HG03439 (cell line): ENCODE measurements at regions not wholly inside any gene's neighbourhood (a gene's known extent, or its start where the extent isn't known, plus 50 kb on each side); places are given as distances from the start of the nearest gene placed in this dataset.

Experiments
- ATAC-seq: cut with Tn5 transposase; IDR thresholded peaks from one replicate; pipeline ENCODE4 v1.9.1; 2021; ENCODE audit warnings: mild to moderate bottlenecking, moderate library complexity; ENCODE audit not compliant: unreplicated experiment

GRCh38 chr4:17068891-17069290 lies 170.4 kb upstream of the LDB2 start:
- no peak for ATAC-seq

- no peak for ATAC-seq
Observed at GRCh38 chr4:17068392-17068791, 169.9 kb upstream of the LDB2 start.

- ATAC-seq: no peak
Observed at GRCh38 chr4:17066972-17067371, 168.5 kb upstream of the LDB2 start.

GRCh38 chr4:17066236-17066635 lies 167.8 kb upstream of the LDB2 start:
- ATAC-seq: no peak

GRCh38 chr4:17065821-17066220 lies 167.4 kb upstream of the LDB2 start:
- ATAC-seq: no peak

GRCh38 chr4:17064959-17065358 lies 166.5 kb upstream of the LDB2 start:
- ATAC-seq: no peak

GRCh38 chr4:17063888-17064287 lies 165.4 kb upstream of the LDB2 start:
- no peak for ATAC-seq

GRCh38 chr4:17060230-17060629 lies 161.8 kb upstream of the LDB2 start:
- no peak for ATAC-seq

- ATAC-seq: no peak
Observed at GRCh38 chr4:17058916-17059741, 160.7 kb upstream of the LDB2 start.

GRCh38 chr4:17058536-17058915 lies 160.1 kb upstream of the LDB2 start:
- no peak for ATAC-seq

GRCh38 chr4:17057035-17057434 lies 158.6 kb upstream of the LDB2 start:
- no peak for ATAC-seq

- ATAC-seq: no peak
Observed at GRCh38 chr4:17055788-17056187, 157.3 kb upstream of the LDB2 start.

GRCh38 chr4:17045866-17046265 lies 147.4 kb upstream of the LDB2 start:
- ATAC-seq: no peak

GRCh38 chr4:17038510-17039176 lies 140.2 kb upstream of the LDB2 start:
- ATAC-seq: no peak

GRCh38 chr4:17033768-17034181 lies 135.3 kb upstream of the LDB2 start:
- ATAC-seq: no peak

- no peak for ATAC-seq
Observed at GRCh38 chr4:17033025-17033767, 134.8 kb upstream of the LDB2 start.

- no peak for ATAC-seq
Observed at GRCh38 chr4:17030543-17030942, 132.1 kb upstream of the LDB2 start.

GRCh38 chr4:17029964-17030363 lies 131.5 kb upstream of the LDB2 start:
- no peak for ATAC-seq

GRCh38 chr4:17029432-17029831 lies 131.0 kb upstream of the LDB2 start:
- ATAC-seq: no peak

GRCh38 chr4:17027495-17027894 lies 129.1 kb upstream of the LDB2 start:
- ATAC-seq: no peak

GRCh38 chr4:17024425-17024824 lies 126.0 kb upstream of the LDB2 start:
- no peak for ATAC-seq

- ATAC-seq: no peak
Observed at GRCh38 chr4:17020901-17021300, 122.5 kb upstream of the LDB2 start.
